ENCODE measurements at regions not wholly inside any gene's neighbourhood (a gene's known extent, or its start where the extent isn't known, plus 50 kb on each side); places are given as distances from the start of the nearest gene placed in this dataset.

GRCh38 chr2:8191427-8191826 lies 490.4 kb upstream of the ID2 start:
- Histone ChIP-seq H4K20me1 (ENCODE audit: insufficient read depth) (no peaks in the 10 kb centered on the region), H2AFZ (ENCODE audit: low read depth, low read length) (no peak overlapping the region), H3K9ac (ENCODE audit: low read length) (no peak overlapping the region), H3K27me3 (ENCODE audit: insufficient read depth, low read depth, low read length) (no peaks in the 10 kb centered on the region), H3K36me3 (ENCODE audit: insufficient read depth, low read length) (no peaks in the 10 kb centered on the region), H3K9me3 (ENCODE audit: low read length) (no peaks in the 10 kb centered on the region), H3K4me3 (ENCODE audit: low read length) (no peak overlapping the region), H3K9me2 (ENCODE audit: insufficient read depth, low read length) (no peaks in the 10 kb centered on the region), H3F3A (ENCODE audit: insufficient read depth, low read length, poor library complexity, severe bottlenecking) (no peaks in the 10 kb centered on the region), H3K27ac (ENCODE audit: low read length) (no peak overlapping the region), H3K79me2 (replicated peaks; ENCODE audit: insufficient read depth, low read length) (no peaks in the 10 kb centered on the region), H3K4me2 (ENCODE audit: low read length) (no peak overlapping the region)
- TF ChIP-seq RAD21 (conservative IDR thresholded peaks at IDR 0.05) (no peak), MXI1 (conservative IDR thresholded peaks at IDR 0.05; ENCODE audit: poor library complexity, severe bottlenecking) (no peak), CTCF (IDR thresholded peaks at IDR 0.05; ENCODE audit: poor library complexity, severe bottlenecking) (no peak), TAF1 (IDR thresholded peaks at IDR 0.05; ENCODE audit: low read depth) (no peak)
- TF ChIP-seq, protein P1, sequence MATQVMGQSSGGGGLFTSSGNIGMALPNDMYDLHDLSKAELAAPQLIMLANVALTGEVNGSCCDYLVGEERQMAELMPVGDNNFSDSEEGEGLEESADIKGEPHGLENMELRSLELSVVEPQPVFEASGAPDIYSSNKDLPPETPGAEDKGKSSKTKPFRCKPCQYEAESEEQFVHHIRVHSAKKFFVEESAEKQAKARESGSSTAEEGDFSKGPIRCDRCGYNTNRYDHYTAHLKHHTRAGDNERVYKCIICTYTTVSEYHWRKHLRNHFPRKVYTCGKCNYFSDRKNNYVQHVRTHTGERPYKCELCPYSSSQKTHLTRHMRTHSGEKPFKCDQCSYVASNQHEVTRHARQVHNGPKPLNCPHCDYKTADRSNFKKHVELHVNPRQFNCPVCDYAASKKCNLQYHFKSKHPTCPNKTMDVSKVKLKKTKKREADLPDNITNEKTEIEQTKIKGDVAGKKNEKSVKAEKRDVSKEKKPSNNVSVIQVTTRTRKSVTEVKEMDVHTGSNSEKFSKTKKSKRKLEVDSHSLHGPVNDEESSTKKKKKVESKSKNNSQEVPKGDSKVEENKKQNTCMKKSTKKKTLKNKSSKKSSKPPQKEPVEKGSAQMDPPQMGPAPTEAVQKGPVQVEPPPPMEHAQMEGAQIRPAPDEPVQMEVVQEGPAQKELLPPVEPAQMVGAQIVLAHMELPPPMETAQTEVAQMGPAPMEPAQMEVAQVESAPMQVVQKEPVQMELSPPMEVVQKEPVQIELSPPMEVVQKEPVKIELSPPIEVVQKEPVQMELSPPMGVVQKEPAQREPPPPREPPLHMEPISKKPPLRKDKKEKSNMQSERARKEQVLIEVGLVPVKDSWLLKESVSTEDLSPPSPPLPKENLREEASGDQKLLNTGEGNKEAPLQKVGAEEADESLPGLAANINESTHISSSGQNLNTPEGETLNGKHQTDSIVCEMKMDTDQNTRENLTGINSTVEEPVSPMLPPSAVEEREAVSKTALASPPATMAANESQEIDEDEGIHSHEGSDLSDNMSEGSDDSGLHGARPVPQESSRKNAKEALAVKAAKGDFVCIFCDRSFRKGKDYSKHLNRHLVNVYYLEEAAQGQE (IDR thresholded peaks at IDR 0.05; ENCODE audit: borderline replicate concordance) = no peak

- H3K27me3 ChIP-seq (ENCODE audit: insufficient read depth, low read depth, low read length) = no peaks in the 10 kb centered on the region
- no peak overlapping the region for H2AFZ ChIP-seq (ENCODE audit: low read depth, low read length)
- TF ChIP-seq TAF1 (IDR thresholded peaks at IDR 0.05; ENCODE audit: low read depth) (no peak), POLR2AphosphoS5 (IDR thresholded peaks at IDR 0.05) (no peak), EZH2 (IDR thresholded peaks at IDR 0.05; ENCODE audit: borderline replicate concordance, insufficient read depth, low read length, poor library complexity, severe bottlenecking) (no peak), CTCF (IDR thresholded peaks at IDR 0.05; ENCODE audit: poor library complexity, severe bottlenecking) (no peak), RAD21 (conservative IDR thresholded peaks at IDR 0.05) (no peak), SMC3 (conservative IDR thresholded peaks at IDR 0.05; ENCODE audit: poor library complexity) (no peak)
- TF ChIP-seq, protein P1 (IDR thresholded peaks at IDR 0.05; ENCODE audit: borderline replicate concordance) = no peak
- H3K9me3 ChIP-seq (ENCODE audit: low read length) = no peaks in the 10 kb centered on the region
- no peaks in the 10 kb centered on the region for H4K20me1 ChIP-seq (ENCODE audit: insufficient read depth)
- no peaks in the 10 kb centered on the region for H3K9me2 ChIP-seq (ENCODE audit: insufficient read depth, low read length)
- no peak overlapping the region for H3K9ac ChIP-seq (ENCODE audit: low read length)
- peak overlapping the region; percentile 49 for H3K4me2 ChIP-seq (ENCODE audit: low read length)
- peak overlapping the region; percentile 33 for H3K27ac ChIP-seq (ENCODE audit: low read length)
- H3K4me3 ChIP-seq (ENCODE audit: low read length) = peak overlapping the region; percentile 43
- H3K79me2 ChIP-seq (replicated peaks; ENCODE audit: insufficient read depth, low read length) = no peaks in the 10 kb centered on the region
- no peaks in the 10 kb centered on the region for H3F3A ChIP-seq (ENCODE audit: insufficient read depth, low read length, poor library complexity, severe bottlenecking)
- H3K36me3 ChIP-seq (ENCODE audit: insufficient read depth, low read length) = no peaks in the 10 kb centered on the region
Observed at GRCh38 chr2:8193146-8193545, 488.7 kb upstream of the ID2 start.

Data from neural cell (in vitro differentiated cells).